HUES6 (cell line): ENCODE measurements at regions not wholly inside any gene's neighbourhood (a gene's known extent, or its start where the extent isn't known, plus 50 kb on each side); places are given as distances from the start of the nearest gene placed in this dataset.

Experiments used
- H3K27ac ChIP-seq: 2 replicates; pipeline ENCODE4 v1.7.0; 2013; ENCODE audit warnings: low read depth, mild to moderate bottlenecking, low read length, inconsistent platforms
- H3K27me3 ChIP-seq: 2 replicates; pipeline ENCODE4 v1.6.1; 2013; ENCODE audit warnings: low read length; ENCODE audit not compliant: control insufficient read depth, insufficient read depth
- H3K36me3 ChIP-seq: 2 replicates; pipeline ENCODE4 v1.6.1; 2013; ENCODE audit warnings: low read length; ENCODE audit not compliant: control insufficient read depth, insufficient read depth
- H3K4me1 ChIP-seq: 2 replicates; pipeline ENCODE4 v1.6.1; 2013; ENCODE audit warnings: low read length; ENCODE audit not compliant: control insufficient read depth, insufficient read depth
- H3K4me3 ChIP-seq: 2 replicates; pipeline ENCODE4 v1.5.1; 2013; ENCODE audit warnings: low read depth, low read length
- H3K9ac ChIP-seq: one replicate; pipeline ENCODE4 v1.6.1; 2013; ENCODE audit warnings: mild to moderate bottlenecking, low read length
- H3K9me3 ChIP-seq: 2 replicates; pipeline ENCODE4 v1.6.1; 2013; ENCODE audit warnings: low read depth, low read length; ENCODE audit not compliant: control insufficient read depth, insufficient read depth

DNA sequence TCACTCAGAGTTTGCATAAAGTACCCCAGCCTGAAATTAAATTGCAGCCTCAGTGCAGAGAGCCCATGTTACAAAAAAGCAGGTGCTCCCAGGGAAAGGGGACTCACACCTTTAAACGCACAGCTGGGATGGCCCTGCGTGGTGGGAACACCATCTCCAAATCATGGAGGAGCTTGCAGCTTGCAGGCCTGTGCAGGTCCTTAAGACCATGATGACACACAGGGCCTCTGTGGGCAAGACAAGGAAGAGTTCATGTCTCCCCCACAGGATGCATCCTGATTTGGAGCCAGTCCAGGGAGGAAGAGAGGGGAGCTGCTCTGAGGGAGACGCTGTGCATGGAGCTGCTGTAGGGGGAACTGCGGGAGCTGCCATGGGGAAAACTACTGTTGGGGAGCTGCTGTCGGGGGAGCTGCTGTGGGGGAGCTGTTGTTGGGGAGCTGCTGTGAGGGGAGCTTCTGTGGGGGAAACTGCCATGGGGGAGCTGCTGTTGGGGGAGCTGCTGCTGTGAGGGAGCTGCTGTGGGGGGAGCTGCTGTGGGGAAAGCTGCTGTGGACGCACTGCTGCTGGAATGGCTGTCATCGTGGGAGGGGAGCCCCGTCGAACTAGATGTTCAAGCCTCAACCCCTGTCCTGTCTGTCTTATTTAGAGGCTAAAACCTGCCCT is 113.9 kb downstream of the MATN1 start:
- Histone ChIP-seq H3K36me3 (no peaks in the 10 kb centered on the region), H3K27ac (no peak overlapping the region), H3K27me3 (no peaks in the 10 kb centered on the region), H3K4me1 (no peaks in the 10 kb centered on the region), H3K9me3 (no peaks in the 10 kb centered on the region), H3K4me3 (no peak overlapping the region), H3K9ac (no peak overlapping the region)

DNA sequence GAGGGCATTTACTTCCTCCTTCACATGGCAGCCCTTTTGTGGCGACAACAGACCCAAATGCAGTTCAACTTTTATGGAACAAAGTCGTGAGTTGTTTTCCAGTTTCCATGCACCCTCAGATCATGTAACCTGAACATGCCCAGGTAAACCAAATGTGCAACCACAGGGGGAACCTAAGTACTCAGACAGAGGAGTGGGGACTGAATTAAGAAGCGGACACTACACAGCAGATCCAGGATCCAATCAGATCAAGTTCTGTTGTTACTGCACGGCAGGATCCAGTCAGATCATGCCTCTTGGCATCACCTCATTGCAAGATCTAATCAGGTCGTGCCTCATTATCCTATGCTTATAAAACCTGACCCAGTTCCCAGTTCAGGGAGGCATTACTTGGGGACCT is 115.7 kb downstream of the MATN1 start:
- Histone ChIP-seq H3K4me3 (no peak overlapping the region), H3K9ac (no peak overlapping the region), H3K27me3 (no peaks in the 10 kb centered on the region), H3K36me3 (no peaks in the 10 kb centered on the region), H3K27ac (no peak overlapping the region), H3K4me1 (no peaks in the 10 kb centered on the region), H3K9me3 (no peaks in the 10 kb centered on the region)

DNA sequence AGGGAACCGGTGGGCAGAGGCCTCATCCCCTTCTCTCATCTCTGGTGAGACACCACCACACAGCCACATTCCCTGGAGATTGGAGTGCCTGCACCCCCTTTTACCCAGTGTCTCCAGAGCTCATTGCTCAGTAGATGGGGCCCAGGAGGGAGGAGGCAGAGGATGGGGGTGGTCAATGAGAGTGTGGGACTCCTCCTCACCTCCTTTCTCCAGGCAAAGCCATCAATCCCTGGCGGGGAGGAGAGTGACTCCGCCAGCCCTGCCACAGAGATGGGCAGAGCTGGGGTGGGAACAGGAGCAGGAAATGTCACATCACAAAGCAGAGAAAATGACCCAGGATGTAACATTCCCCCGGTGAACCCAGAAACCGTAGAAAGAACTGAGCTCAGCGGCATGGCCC is 117.2 kb downstream of the MATN1 start:
- Histone ChIP-seq H3K27me3 (no peaks in the 10 kb centered on the region), H3K9me3 (no peaks in the 10 kb centered on the region; the same call in 1 of the 2 replicates)

DNA sequence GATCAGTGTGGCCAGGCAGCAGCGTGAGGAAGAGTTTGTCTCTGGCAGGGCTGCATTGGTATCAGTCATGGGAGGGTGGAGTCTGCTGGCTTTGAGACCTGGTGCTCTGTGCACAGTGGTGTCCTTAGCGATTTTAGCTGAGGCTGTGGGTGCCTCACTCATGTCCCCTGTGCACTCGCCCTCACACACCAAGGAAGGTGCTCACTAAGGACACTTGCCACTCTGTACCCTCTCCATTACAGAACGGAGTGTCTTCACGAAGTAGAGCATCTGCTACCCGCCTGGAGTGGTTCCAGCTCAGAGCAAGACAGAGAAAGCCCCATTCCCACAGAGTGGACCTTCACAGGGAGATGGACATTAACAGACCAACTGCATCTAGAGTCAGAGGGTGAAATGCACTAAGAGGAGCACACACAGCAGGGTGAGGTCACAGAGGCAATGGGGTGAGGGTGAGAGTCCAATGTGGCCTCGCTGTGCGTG is 117.9 kb downstream of the MATN1 start:
- H3K9me3 ChIP-seq = no peaks in the 10 kb centered on the region; the same call in 1 of the 2 replicates
- H3K27ac ChIP-seq = no peak overlapping the region
- H3K4me1 ChIP-seq = no peaks in the 10 kb centered on the region
- H3K27me3 ChIP-seq = no peaks in the 10 kb centered on the region
- H3K9ac ChIP-seq = no peak overlapping the region
- no peak overlapping the region for H3K4me3 ChIP-seq
- H3K36me3 ChIP-seq = no peaks in the 10 kb centered on the region

More for the DNA sequence above, 117.2 kb downstream of the MATN1 start:
- H3K27ac ChIP-seq = no peak overlapping the region
- no peak overlapping the region for H3K9ac ChIP-seq
- no peaks in the 10 kb centered on the region for H3K4me1 ChIP-seq
- no peaks in the 10 kb centered on the region for H3K36me3 ChIP-seq
- H3K4me3 ChIP-seq = no peak overlapping the region

DNA sequence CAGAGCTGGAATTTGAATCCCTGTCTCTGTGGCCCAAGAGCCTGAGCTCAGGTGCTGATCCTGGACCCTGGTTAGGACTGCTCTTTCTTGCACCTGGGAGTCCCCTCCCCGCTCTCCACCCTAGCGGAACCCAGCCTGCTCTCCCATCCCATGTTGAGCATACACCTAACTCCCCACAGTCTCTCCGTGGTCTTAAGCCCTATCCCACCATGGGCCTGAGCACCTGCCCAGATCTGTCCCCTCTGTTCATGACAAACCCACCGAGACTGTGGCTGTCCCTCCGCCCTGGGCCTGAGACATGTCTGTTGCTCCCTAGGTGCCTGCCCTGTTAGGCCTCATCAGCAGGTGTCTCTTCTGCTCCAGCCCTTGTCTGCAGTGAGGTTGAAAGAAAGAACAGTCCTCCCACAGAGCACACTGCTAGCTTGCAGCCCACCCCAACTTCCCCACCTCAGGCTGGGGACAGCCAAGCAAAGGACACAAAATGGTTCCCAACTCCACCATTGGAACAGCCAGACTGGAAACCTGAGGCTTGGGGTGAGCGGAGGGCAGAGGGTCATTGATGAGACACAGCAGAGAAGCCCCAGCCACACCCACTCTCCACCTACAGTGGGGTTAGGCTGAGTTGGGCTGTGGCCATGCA is 118.5 kb downstream of the MATN1 start:
- no peaks in the 10 kb centered on the region for H3K27me3 ChIP-seq
- H3K36me3 ChIP-seq = no peaks in the 10 kb centered on the region
- H3K27ac ChIP-seq = no peak overlapping the region
- H3K9ac ChIP-seq = no peak overlapping the region
- no peak overlapping the region for H3K4me3 ChIP-seq
- no peaks in the 10 kb centered on the region; the same call in 1 of the 2 replicates for H3K9me3 ChIP-seq
- H3K4me1 ChIP-seq = no peaks in the 10 kb centered on the region

- Histone ChIP-seq H3K4me1 (no peaks in the 10 kb centered on the region), H3K9me3 (no peaks in the 10 kb centered on the region; the same call in 1 of the 2 replicates), H3K4me3 (no peak overlapping the region), H3K27me3 (no peaks in the 10 kb centered on the region), H3K27ac (no peak overlapping the region), H3K36me3 (no peaks in the 10 kb centered on the region), H3K9ac (no peak overlapping the region)
These were observed 120.1 kb downstream of the MATN1 start for GRCh38 chr1:30603081-30603858.

DNA sequence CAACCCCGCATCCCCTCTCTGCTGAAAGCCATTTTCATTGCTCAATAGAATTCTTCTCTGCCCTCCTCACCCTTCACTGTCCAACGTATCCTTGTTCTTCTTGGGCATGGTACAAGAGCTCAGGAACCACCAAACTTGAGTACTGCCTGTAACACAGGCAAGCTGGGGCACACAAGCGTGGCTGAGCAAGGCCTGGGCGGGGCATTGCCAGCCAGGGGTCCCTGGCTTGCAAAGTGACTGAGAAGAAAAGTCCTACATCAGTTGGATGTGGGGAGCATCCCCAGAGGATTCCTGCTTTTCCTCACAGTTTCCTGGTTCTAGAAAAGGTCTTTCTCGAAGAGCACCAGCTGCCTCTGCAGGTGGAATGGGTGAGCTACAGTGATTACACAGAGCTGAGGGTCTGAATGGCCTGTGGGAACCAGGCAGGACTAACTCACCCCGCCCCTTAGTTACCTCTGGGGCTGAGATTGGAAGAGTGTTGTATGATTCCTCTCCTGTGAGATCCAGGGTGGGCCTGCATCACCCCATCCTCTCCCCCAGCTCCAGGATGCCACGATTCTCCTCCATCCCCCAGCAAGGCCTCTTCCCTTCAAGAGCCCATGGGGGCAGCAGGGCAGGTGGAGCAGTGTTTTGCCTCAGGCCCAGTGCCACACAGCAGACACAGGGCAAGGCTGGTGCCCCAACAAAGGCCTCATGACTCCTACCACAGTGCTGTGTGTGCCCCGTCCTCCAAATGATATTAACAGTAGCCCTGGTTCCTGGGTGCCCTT is 121.9 kb downstream of the MATN1 start:
- no peak overlapping the region for H3K9ac ChIP-seq
- no peaks in the 10 kb centered on the region for H3K4me1 ChIP-seq
- H3K4me3 ChIP-seq = no peak overlapping the region
- no peaks in the 10 kb centered on the region for H3K27me3 ChIP-seq
- no peaks in the 10 kb centered on the region for H3K36me3 ChIP-seq
- no peaks in the 10 kb centered on the region; the same call in 1 of the 2 replicates for H3K9me3 ChIP-seq
- H3K27ac ChIP-seq = no peak overlapping the region

DNA sequence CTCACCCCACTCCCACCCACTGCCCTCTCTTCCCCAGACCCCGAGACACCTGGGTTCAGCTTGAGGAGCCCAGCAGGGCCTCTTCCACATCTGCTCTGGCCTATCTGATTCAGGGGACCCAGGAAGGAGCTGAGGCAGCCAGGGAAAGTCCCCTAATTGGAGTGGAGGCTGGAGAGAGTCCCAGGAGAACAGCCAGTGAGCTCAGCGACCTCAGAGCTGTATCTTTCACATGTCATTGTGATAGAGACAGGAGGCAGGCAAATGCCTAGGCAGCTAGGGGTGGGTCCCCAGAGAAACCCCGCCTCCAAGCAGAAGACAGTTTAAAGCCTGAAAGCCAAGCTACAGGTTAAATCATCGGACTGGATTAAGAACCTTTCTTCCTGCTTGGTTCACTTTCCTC is 122.7 kb downstream of the MATN1 start:
- Histone ChIP-seq H3K4me3 (no peak overlapping the region), H3K27ac (no peak overlapping the region), H3K36me3 (no peaks in the 10 kb centered on the region), H3K27me3 (peaks cover 3% of the 10 kb centered on the region; the same call in 1 of the 2 replicates), H3K9me3 (no peaks in the 10 kb centered on the region; the same call in 1 of the 2 replicates), H3K9ac (no peak overlapping the region), H3K4me1 (no peaks in the 10 kb centered on the region)

DNA sequence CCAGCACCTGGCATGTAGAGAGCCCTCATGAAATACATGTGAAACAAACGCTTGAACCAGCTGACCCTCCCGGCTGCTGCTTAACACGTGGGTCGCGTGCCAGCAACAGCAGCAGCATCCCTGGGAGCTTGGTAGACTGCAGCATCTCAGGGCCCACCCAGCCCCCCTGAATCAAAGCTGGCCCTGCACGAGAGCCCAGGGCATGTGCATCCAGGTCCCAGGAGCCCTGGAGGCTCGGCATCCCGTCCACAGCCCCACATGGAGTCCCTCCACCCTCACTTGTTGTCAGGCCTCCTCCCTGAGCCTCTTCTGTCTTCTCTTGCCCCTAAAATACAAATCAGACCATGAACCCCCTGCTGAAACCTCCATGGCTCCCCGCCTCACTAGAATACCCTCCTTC is 123.1 kb downstream of the MATN1 start:
- Histone ChIP-seq H3K4me3 (no peak overlapping the region), H3K27me3 (peaks cover 7% of the 10 kb centered on the region), H3K36me3 (no peaks in the 10 kb centered on the region), H3K4me1 (no peaks in the 10 kb centered on the region), H3K9me3 (no peaks in the 10 kb centered on the region; the same call in 1 of the 2 replicates), H3K27ac (no peak overlapping the region), H3K9ac (no peak overlapping the region)

- H3K9ac ChIP-seq = no peak overlapping the region
- no peaks in the 10 kb centered on the region for H3K36me3 ChIP-seq
- no peak overlapping the region for H3K4me3 ChIP-seq
These were observed 123.7 kb downstream of the MATN1 start for GRCh38 chr1:30599721-30600120.

More at GRCh38 chr1:30599721-30600120, 123.7 kb downstream of the MATN1 start:
- H3K27me3 ChIP-seq = peaks cover 10% of the 10 kb centered on the region
- no peak overlapping the region for H3K27ac ChIP-seq
- H3K9me3 ChIP-seq = no peaks in the 10 kb centered on the region; the same call in 1 of the 2 replicates
- H3K4me1 ChIP-seq = no peaks in the 10 kb centered on the region
